Globus pallidus (tissue), 1 donor: ENCODE measurements at regions not wholly inside any gene's neighbourhood (a gene's known extent, or its start where the extent isn't known, plus 50 kb on each side); places are given as distances from the start of the nearest gene placed in this dataset.
A peak's percentile ranks its signal among the peaks of the same experiment; 100 is the strongest.

ENCODE experiments used
- DNase-seq: peaks from one replicate; pipeline ENCODE4 v3.0.0-alpha.2; 2015; ENCODE audit warnings: low spot score

DNA sequence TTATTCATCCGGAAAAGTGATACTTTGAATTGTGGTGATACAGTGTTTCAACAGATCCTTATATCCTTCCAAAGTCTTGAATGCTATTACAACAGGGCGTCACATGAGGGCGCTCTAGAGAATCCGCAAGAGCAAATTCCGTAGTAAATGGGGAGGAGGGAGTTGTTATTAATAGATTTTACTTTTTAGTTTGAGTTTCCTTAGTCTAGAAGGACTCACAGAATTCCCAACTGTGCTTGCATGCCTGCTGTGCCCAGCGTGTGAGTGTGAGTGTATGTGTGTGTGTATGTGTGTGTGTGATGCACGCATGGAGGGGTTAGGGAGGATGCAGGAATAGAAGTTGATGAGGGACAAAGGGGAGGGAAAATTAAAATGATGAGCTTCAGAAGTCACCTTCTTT lies 375.3 kb downstream of the C12orf75 start:
- peak; percentile 67 for DNase-seq

DNA sequence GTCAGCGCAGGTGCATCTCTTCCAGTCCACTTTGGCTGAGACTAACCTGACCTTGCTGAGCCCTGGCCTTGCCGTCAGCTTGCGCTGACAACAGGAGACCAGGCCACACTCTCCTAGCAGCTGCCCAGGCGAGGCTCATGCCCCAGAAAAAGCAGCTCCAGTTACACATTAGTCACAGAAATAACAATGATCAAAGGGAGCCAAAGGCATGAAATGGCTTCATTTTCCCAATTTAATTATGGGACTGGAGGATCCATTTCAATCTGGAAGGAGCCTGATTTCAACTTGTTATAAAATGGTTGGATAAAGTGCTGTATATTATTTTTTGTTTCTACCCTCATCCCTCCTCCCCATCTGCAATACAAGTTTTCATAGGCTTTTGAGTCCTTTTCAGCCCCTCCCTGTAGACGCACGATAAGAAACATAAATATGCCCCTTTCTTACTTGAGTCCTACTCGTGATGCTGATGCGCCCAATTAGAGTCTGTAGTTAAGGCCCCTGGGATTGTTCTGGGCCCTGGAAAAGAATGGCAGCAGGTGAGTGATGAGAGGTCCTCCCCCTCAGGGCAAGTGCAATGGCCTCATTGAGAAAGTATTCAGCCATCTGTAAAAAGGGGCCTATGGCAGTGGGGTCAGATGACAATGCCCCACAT lies 376.0 kb downstream of the C12orf75 start:
- DNase-seq = no peak

DNA sequence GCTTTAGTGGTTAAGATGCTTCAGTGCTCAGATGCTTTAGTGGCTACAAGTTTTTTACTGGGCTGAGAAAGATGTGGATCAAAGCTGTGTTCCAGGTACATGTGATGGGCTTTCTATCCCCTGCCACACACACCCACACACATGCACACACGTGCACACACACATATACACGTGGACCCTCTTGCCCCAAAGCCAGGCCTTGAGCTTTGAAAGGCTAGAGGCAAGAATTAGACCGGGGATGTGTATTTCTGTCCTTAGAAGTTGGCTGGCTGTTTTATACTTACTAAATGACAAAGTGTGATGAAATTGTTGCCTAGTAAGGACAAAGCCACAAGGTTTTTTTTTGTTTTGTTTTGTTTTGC lies 376.5 kb downstream of the C12orf75 start:
- no peak for DNase-seq

GRCh38 chr12:105713606-105714305 lies 383.3 kb downstream of the C12orf75 start:
- no peak for DNase-seq

DNA sequence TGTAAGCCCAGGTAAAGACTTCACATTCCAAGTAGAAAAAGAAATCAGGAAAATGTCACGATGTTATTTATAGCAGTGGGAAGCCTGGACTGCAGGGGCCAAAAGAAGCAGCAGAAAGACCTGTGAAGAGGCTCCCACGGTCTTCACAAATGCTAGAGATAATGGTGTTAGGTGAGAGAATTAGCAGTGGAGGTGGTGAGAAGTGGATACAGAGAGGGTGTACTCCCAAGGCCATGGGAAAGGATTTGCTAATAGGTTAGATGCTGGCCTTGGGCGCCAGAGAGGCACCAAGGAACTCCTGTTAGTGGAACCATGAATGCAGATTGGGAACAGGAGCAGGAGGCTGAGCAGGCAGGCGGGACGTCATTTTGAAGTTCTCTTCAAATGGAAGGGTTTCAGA lies 386.1 kb downstream of the C12orf75 start:
- DNase-seq = no peak

GRCh38 chr12:105721051-105721825 lies 390.7 kb downstream of the C12orf75 start:
- DNase-seq = no peak

GRCh38 chr12:105721891-105722290 lies 391.4 kb downstream of the C12orf75 start:
- DNase-seq = no peak

DNA sequence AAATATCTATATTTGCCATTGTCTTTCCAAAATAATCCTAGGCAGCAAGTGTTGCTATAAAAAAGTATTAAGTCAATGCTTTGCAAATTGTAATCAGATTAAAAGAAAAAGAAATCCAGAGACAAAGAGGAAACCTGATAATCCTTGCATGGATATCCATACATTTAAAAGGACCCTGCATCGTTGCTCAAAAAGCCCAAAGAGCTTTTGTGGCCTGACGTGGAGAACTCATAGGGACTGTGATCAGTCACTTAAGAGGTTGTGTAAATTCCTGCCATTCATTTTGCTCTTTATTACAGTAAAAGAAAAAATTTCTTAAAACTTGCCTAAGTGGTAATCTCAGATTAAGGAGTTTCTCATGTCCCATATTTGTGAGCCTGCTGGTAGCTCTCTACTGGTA lies 392.6 kb downstream of the C12orf75 start:
- no peak for DNase-seq

DNA sequence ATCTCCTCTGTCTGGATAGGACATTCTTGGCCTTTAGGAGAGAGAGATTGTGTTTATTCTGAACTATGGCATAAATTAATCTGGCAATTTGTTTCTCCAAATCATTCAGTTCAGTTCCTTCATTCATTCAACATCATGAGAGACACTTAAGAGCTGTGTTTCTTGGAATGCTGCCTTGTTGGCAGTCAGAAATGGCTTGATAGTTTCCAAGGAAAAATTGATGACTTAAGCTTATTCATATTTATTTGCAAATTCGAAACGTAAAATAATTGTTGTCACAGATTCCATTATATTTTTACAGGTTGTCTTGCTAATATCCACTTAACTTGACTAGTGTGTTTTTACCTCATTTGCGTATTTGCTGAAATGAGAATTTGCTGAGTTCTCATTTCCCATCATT lies 393.0 kb downstream of the C12orf75 start:
- no peak for DNase-seq

GRCh38 chr12:105724641-105725040 lies 394.1 kb downstream of the C12orf75 start:
- peak; percentile 77 for DNase-seq

DNA sequence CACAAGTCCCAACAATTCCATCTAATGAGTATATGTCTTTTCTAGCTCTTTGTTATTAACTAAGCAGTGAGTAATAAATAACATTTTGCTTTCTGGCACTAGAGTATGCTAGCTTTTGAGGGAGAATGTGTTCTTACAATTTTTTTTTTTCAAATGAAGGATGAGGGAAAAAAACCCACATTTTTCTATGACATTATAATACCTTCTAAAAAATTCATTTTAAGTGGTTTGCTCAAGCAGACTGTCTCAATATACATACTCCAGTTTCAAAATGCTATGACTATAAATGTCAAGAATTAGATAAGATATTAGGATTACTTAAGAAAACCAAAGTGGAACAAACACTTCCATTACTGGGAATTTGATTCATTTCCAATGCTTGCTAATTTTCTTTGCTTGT lies 394.6 kb downstream of the C12orf75 start:
- no peak for DNase-seq

- no peak for DNase-seq
These were observed 398.8 kb downstream of the C12orf75 start for GRCh38 chr12:105729181-105729771.

- no peak for DNase-seq
These were observed 399.4 kb downstream of the C12orf75 start for GRCh38 chr12:105729926-105730325.

GRCh38 chr12:105733579-105733978 lies 403.1 kb downstream of the C12orf75 start:
- no peak for DNase-seq

GRCh38 chr12:105736498-105736897 lies 402.3 kb downstream of the NUAK1 start:
- DNase-seq = no peak

DNA sequence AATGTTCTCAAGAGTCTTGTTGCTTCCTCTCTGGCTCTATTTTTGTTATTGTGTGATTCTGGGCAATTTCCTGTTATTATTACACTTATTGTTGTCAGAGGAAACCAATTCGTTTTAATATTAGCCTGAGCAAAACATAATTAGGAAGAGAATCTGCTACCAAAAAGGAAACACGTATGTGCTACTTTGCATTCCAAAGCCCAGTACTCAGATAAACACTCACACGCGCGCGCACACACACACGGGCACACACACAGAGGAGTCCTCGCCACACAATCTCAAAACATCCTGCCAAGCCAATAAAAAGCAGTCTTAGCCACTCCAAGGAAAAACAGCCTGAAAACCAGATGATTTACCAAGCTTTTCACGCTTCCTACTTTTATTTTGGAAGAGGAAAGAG lies 400.7 kb downstream of the NUAK1 start:
- DNase-seq = no peak

DNA sequence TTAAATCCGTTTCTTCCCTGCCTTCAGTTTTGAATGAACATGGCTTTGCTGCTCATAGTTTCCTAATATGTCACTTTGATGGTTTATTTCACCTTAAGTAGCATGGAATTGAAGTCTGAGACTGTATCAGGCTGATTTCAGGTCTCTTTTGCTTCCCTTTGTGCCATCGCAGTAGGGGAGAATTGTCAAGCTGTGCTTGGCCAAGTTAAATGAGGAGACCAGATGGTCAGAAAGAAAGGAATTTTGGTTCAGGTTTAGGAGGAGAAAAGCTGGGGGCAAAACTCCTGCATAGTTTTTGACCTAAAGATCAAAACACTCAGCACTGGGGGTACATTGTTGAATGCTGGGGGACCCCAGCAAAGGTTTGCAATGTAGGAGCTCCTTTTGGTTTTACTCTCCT lies 398.4 kb downstream of the NUAK1 start:
- DNase-seq = no peak

DNA sequence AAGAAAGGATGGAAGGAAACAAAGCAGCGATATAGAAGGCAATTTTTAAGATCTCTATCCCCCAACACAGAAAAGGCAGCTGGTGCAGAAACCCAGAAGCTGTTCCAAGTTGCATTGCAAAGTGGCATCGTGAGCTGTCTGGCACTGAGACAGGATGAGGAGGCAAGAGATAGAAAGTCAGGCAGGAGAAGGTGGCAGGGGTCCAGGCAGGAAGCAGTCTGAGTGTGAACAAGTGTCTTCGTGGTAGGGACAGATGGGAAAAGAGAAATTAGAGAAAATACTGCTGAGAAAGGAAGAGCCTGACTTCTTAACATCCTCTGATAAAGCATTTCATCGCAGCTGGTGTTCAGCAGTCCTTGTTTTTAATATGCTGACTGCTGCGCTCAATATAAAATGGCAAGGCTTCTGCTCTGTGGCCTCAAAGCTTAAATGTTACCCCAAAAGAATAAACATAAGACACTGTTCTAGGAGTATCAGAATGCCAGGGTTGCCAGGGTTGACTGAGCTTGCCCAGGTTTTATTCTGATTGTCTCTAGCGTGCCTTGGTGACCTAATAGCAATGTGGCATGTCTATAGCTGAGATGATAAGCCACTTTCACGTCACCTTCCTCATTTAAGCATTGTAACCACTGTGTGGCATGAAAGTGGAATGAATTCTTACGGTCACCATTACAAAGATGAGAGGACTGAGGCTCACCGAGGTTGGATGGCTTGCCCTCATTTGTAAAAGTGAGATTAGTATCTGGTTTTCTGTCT lies 397.6 kb downstream of the NUAK1 start:
- peak; percentile 40 for DNase-seq

GRCh38 chr12:105741786-105742566 lies 396.8 kb downstream of the NUAK1 start:
- DNase-seq = no peak

- no peak for DNase-seq
These were observed 396.2 kb downstream of the NUAK1 start for GRCh38 chr12:105742567-105742874.

- DNase-seq = no peak
These were observed 394.2 kb downstream of the NUAK1 start for GRCh38 chr12:105744371-105745058.
